ENCODE measurements at regions not wholly inside any gene's neighbourhood (a gene's known extent, or its start where the extent isn't known, plus 50 kb on each side); places are given as distances from the start of the nearest gene placed in this dataset.

GRCh38 chr10:78314651-78315050 is 281.0 kb downstream of the RPS24 start:
- TF ChIP-seq CTCF (IDR thresholded peaks at IDR 0.05 in 4 of 5, conservative IDR thresholded peaks at IDR 0.05 in 1 of 5) (no peak), POLR2A (IDR thresholded peaks at IDR 0.05) (no peak)

Data from gastrocnemius medialis (tissue), 4 donors.